Heart right ventricle (tissue), 16 donors: ENCODE measurements at regions not wholly inside any gene's neighbourhood (a gene's known extent, or its start where the extent isn't known, plus 50 kb on each side); places are given as distances from the start of the nearest gene placed in this dataset.

Source experiments
- ATAC-seq, 8 donors: fragments of 200-7000 bp; cut with Tn5 transposase; one replicate each; pipeline ENCODE4 v1.9.1; 2020; ENCODE audit warnings: mild to moderate bottlenecking in 8 of 8, moderate library complexity in 8 of 8, moderate number of reproducible peaks in 1 of 8
- DNase-seq, 2 donors: peaks; one replicate each; pipeline ENCODE4 v3.0.0-alpha.2; 2020
- H3K27ac ChIP-seq, 10 donors: fragments of 200-600 bp; sonication (generic) in 2 of 10; one replicate each; pipeline versions ENCODE4 v1.5.0 to v1.8.0; 2020 to 2022; ENCODE audit warnings: mild to moderate bottlenecking in 3 of 10
- H3K27me3 ChIP-seq, 7 donors: fragments of 200-600 bp; one replicate each; pipeline ENCODE4 v1.8.0; 2021 to 2022; ENCODE audit warnings: mild to moderate bottlenecking in 2 of 7
- H3K36me3 ChIP-seq, 9 donors: fragments of 200-600 bp; sonication (generic) in 1 of 9; one replicate each; pipeline versions ENCODE4 v1.5.0 to v1.8.0; 2020 to 2022; ENCODE audit warnings: mild to moderate bottlenecking in 2 of 9
- H3K4me1 ChIP-seq, 9 donors: fragments of 200-600 bp; sonication (generic) in 1 of 9; one replicate each; pipeline versions ENCODE4 v1.5.0 to v1.8.0; 2020 to 2022; ENCODE audit warnings: mild to moderate bottlenecking in 4 of 9
- H3K4me3 ChIP-seq, 10 donors: fragments of 200-600 bp; sonication (generic) in 2 of 10; one replicate each; pipeline versions ENCODE4 v1.5.0 to v1.8.0; 2020 to 2022; ENCODE audit warnings: mild to moderate bottlenecking in 7 of 10, moderate library complexity in 2 of 10
- H3K9me3 ChIP-seq, 11 donors: fragments of 200-600 bp in 10 of 11; sonication (generic) in 2 of 11; one replicate each; pipeline versions ENCODE4 v1.5.0 to v1.8.0; 2013 to 2022; ENCODE audit warnings: mild to moderate bottlenecking in 2 of 11, control low read depth in 1 of 11, moderate library complexity in 1 of 11
- CTCF ChIP-seq, 9 donors: fragments of 200-600 bp; sonication (generic) in 2 of 9; IDR thresholded peaks; one replicate each; pipeline versions ENCODE4 v1.5.0 to v1.8.0; 2021 to 2022; ENCODE audit warnings: antibody characterized with exemption in 9 of 9, mild to moderate bottlenecking in 5 of 9, moderate library complexity in 1 of 9
- WGBS, 2 donors: extraction: QIAGEN DNeasy Blood & Tissue Kit; methylation state at CpG; one replicate each; pipeline ENCODE4 v1.1.7; 2013; ENCODE audit warnings: inconsistent platforms in 1 of 2; 5-methylcytosine and 5-hydroxymethylcytosine counted together
- intact Hi-C, 10 donors: fragments of 100-400 bp; cut with DNase I; formaldehyde crosslinking; loops; one replicate each; pipeline versions ENCODE4 v1.11.1 to v1.14.2; 2022
- donor health status: Arrhythmogenic right ventricular cardiomyopathy.
- donor health status: ischemic (EF 13 %, LVEDD 7.1; RV severe dilation, severe dysfunction).
- donor health status: healthy with polysubstance abuse.
- donor health status: DM: no; HTN: yes; CAD: no.
- donor health status: DM: no; HTN: no; CAD: no.
- donor health status: ischemic (EF 25% LVEDD 6.9; RV normal size, moderate dysfunction).
- donor health status: ischemic (EF 25% LVEDD 5.7; RV mildly dilated, moderate dysfunction).
- donor health status: healthy.
- donor health status: DM: yes; HTN: yes; CAD: no.
- donor health status: Ischemic cardiomyopathy.
- donor health status: ischemic (EF 35%, LVEDD 5.7; RV mildly dilated, moderate dysfunction).
- donor health status: nonischemic (EF 11% LVEDD 7.7; RV severe dilation, severe dysfunction).
- donor health status: DM: yes; HTN: yes; CAD: no.
- donor health status: PGD.
- donor health status: ischemic (EF 29% LVEDD 5.4; RV normal size, mild dysfunction).
- donor health status: nonischemic (EF 23%, LVEDD 6.1; RV moderate dilation, normal function).

DNA sequence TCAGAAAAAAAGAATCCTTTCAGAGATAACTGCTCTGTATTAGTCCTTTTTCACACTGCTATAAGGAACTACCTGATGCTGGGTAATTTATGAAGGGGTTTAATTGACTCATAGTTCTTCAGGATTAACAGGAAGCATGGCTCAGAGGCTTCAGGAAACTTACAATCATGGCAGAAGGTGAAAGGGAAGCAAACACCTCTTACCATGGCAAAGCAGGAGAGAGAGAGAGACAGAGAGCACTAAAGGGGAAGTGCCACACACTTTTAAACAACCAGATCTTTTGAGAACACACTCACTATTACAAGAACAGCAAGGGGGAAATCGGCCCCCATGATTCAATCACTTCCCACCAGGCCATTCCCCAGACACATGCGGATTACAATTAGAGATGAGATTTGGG lies 114.2 kb downstream of the TES start:
- no peaks in the 10 kb centered on the region for H3K36me3 ChIP-seq
- WGBS, 2 donors, result 91 to 97% methylated on average over 2 of the region's 2 CpGs
- no peak overlapping the region for H3K27ac ChIP-seq
- DNase-seq, result no peak
- H3K27me3 ChIP-seq, result no peaks in the 10 kb centered on the region
- no peak overlapping the region for H3K4me3 ChIP-seq
- peaks cover 0 to 2% (median 0%) of the 10 kb centered on the region in 11 donors for H3K9me3 ChIP-seq
- no peak for ATAC-seq
- intact Hi-C loops, result loop anchor here in 1 of 10 donors (5.0 kb wide), 1 partner anchor 47 kb away; no protein-coding TSS in a partner anchor
- H3K4me1 ChIP-seq, result peaks cover 0 to 36% (median 18%) of the 10 kb centered on the region in 9 donors
- TF ChIP-seq CTCF (IDR thresholded peaks at IDR 0.05), result no peak

DNA sequence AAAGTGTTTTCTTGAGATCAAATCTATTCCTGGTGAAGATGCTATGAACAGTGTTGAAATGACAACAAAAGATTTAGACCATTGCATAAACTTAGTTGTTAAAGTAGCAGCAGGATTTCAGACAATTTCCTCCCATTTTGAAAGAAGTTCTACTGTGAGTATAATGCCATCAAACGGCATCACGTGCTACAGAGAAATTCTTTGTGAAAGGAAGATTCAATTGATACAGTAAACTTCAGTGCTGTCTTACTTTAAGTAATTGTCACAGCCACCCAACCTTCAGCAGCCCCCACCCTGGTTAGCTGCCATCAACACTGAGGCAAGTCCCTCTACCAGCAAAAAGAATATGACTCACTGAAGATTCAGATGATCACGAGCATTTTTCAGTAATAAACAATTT lies 115.2 kb downstream of the TES start:
- no peaks in the 10 kb centered on the region for H3K36me3 ChIP-seq
- H3K27me3 ChIP-seq, result no peaks in the 10 kb centered on the region
- ATAC-seq, result no peak
- DNase-seq, result no peak
- no peak overlapping the region for H3K4me3 ChIP-seq
- no peak for TF ChIP-seq CTCF (IDR thresholded peaks at IDR 0.05)
- WGBS, 2 donors, result 85 to 88% methylated on average over 3 of the region's 3 CpGs
- H3K27ac ChIP-seq, result no peak overlapping the region
- H3K9me3 ChIP-seq, result no peaks in the 10 kb centered on the region
- intact Hi-C loops, result loop anchor here in 1 of 10 donors (5.0 kb wide), 1 partner anchor 53 kb away; no protein-coding TSS in a partner anchor
- peaks cover 0 to 45% (median 27%) of the 10 kb centered on the region in 9 donors for H3K4me1 ChIP-seq

DNA sequence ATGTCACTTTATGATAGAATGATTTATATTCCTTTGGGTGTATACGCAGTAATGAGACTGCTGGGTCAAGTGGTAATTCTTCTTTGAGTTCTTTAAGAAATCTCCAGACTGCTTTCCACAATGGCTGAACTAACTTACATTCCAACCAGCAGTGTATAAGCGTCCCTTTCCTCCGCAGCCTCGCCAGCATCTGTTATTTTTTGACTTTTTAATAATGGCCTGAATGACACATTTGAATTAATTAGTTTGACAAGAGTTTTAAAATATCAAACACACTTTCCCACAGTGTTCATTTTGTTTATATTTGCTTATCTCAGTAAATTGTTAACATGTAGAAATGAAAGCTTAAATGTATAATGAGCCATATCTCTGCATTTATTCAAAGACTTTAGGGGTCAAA lies 116.8 kb downstream of the TES start:
- H3K9me3 ChIP-seq, result peaks cover 0 to 6% (median 0%) of the 10 kb centered on the region in 11 donors
- ATAC-seq (no peak), DNase-seq (no peak)
- no peak overlapping the region for H3K4me3 ChIP-seq
- 98% methylated on average over 4 of the region's 4 CpGs for WGBS, 2 donors
- no peaks in the 10 kb centered on the region for H3K27me3 ChIP-seq
- peaks cover 0 to 58% (median 36%) of the 10 kb centered on the region in 9 donors for H3K4me1 ChIP-seq
- no peaks in the 10 kb centered on the region for H3K36me3 ChIP-seq
- TF ChIP-seq CTCF (IDR thresholded peaks at IDR 0.05), result no peak
- intact Hi-C loops, result loop anchor here in 1 of 10 donors (5.0 kb wide), 1 partner anchor 55 kb away; no protein-coding TSS in a partner anchor
- no peak overlapping the region for H3K27ac ChIP-seq

DNA sequence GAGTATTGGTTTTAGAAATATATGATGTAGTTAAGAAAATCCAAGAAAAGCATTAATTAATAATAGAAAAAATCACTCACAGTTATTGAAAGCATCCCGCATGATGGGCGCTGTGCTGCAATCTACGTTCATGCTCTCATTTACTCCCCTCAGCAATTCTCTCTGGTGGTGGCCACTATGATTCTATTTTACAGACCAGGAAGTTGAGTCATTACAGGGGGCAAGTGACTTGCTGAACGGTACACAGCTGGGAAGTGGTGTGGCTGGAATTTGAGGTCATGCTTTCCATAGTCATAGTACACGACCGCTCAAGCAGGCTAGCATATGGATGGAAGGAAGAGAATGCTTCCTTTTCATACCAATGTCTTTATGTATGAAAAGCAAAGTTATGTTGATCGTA lies 117.4 kb downstream of the TES start:
- 84 to 85% methylated on average over 7 of the region's 7 CpGs for WGBS, 2 donors
- H3K9me3 ChIP-seq, result peaks cover 0 to 9% (median 0%) of the 10 kb centered on the region in 11 donors
- ATAC-seq (peak in 2 of 8 donors; percentile 32 to 44), DNase-seq (no peak)
- peak overlapping the region in 4 of 10 donors; percentile 6 to 42 (median 38) for H3K27ac ChIP-seq
- no peak overlapping the region for H3K4me3 ChIP-seq
- intact Hi-C loops, result loop anchor here in 1 of 10 donors (5.0 kb wide), 1 partner anchor 55 kb away; no protein-coding TSS in a partner anchor
- H3K36me3 ChIP-seq, result no peaks in the 10 kb centered on the region
- TF ChIP-seq CTCF (IDR thresholded peaks at IDR 0.05), result no peak
- peaks cover 0 to 54% (median 35%) of the 10 kb centered on the region in 9 donors for H3K4me1 ChIP-seq
- H3K27me3 ChIP-seq, result no peaks in the 10 kb centered on the region
